Stomach (tissue), 8 donors: ENCODE measurements at regions not wholly inside any gene's neighbourhood (a gene's known extent, or its start where the extent isn't known, plus 50 kb on each side); places are given as distances from the start of the nearest gene placed in this dataset.

Source experiments
- DNase-seq, 2 donors: peaks; one replicate each; pipeline versions ENCODE4 v3.0.0 to v3.0.0-alpha.2; 2013 to 2019
- H3K27ac ChIP-seq, 5 donors: fragments of 200-600 bp in 4 of 5; sonication (generic) in 4 of 5; one replicate each; pipeline ENCODE4 v1.5.1; 2013 to 2019; ENCODE audit warnings: mild to moderate bottlenecking in 1 of 5, moderate library complexity in 1 of 5
- H3K27me3 ChIP-seq, 3 donors: fragments of 200-600 bp; sonication (generic); one replicate each; pipeline ENCODE4 v1.5.1; 2017 to 2019; ENCODE audit warnings: mixed run types in 1 of 3
- H3K36me3 ChIP-seq, 4 donors: fragments of 200-600 bp; sonication (generic); 1 replicate in 3 of 4; 2 replicates in 1 of 4; pipeline ENCODE4 v1.5.1; 2016 to 2019
- H3K4me1 ChIP-seq, 4 donors: fragments of 200-600 bp; sonication (generic); one replicate each; pipeline ENCODE4 v1.5.1; 2016 to 2019
- H3K4me3 ChIP-seq, 4 donors: fragments of 200-600 bp; sonication (generic) in 3 of 4; one replicate each; pipeline ENCODE4 v1.5.1; 2016 to 2019; ENCODE audit warnings: mild to moderate bottlenecking in 1 of 4
- H3K9me3 ChIP-seq, 4 donors: fragments of 200-600 bp; sonication (generic); one replicate each; pipeline ENCODE4 v1.5.1; 2016 to 2019
- EP300 ChIP-seq: sonication (generic); formaldehyde crosslinking; IDR thresholded peaks from one replicate; pipeline ENCODE4 v1.6.1; 2017; ENCODE audit warnings: antibody characterized with exemption
- POLR2A ChIP-seq, 4 donors: fragments of 450-650 bp; IDR thresholded peaks; one replicate each; pipeline ENCODE4 v1.6.1; 2016; ENCODE audit warnings: antibody characterized with exemption in 4 of 4, control low read depth in 2 of 4, mild to moderate bottlenecking in 1 of 4, moderate library complexity in 1 of 4
- POLR2AphosphoS5 ChIP-seq, 3 donors: sonication (generic); formaldehyde crosslinking; IDR thresholded peaks; one replicate each; pipeline ENCODE4 v1.6.1; 2016; ENCODE audit warnings: antibody characterized with exemption in 3 of 3
- WGBS, 5 donors: extraction: QIAGEN DNeasy Blood & Tissue Kit in 3 of 5; methylation state at CpG; one replicate each; pipeline versions ENCODE4 v1.1.5 to v1.1.7; 2013 to 2018; 5-methylcytosine and 5-hydroxymethylcytosine counted together
- intact Hi-C: fragments of 100-400 bp; cut with DNase I; formaldehyde crosslinking; loops from one replicate; pipeline ENCODE4 v1.15.1; 2023; ENCODE audit warnings: low total_unique reads
- TF ChIP-seq, protein P1 (sequence below), 7 experiments: fragments of 450-650 bp in 4 of 7; fragments of 200-600 bp in 3 of 7; sonication (generic) in 3 of 7; IDR thresholded peaks; one replicate each; pipeline ENCODE4 v1.5.1; 2016 to 2019; ENCODE audit warnings: antibody characterized with exemption in 7 of 7, control low read depth in 2 of 7, mild to moderate bottlenecking in 1 of 7
- donor health status: healthy with polysubstance abuse.
- donor health status: Bipolar disorder and iron deficiency.
- donor health status: healthy.

DNA sequence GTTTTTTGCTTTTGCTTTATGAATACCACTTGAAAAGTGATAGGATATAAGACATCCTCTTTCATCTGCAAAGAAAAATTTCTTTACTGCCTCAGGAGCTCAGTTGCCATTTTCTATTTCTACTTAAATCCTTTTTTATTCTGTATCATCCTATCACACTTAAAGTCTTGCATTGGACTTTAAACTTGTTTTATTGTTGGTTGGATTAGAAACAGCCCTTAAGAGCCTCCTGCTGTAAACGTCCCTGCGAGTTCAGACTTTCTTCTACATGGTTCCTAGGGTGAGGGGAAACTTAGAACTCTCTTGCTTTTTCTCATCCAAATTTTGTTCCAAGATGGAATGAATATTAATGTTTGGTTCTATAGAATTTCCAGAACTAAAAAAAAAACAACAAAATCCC lies 234.3 kb downstream of the JRKL start:
- Histone ChIP-seq H3K4me3 (no peak overlapping the region), H3K9me3 (peaks cover 0 to 20% (median 0%) of the 10 kb centered on the region in 4 donors), H3K36me3 (no peaks in the 10 kb centered on the region), H3K27ac (no peak overlapping the region), H3K27me3 (no peaks in the 10 kb centered on the region), H3K4me1 (no peaks in the 10 kb centered on the region)
- 47 to 68% (median 63%) methylated on average over 2 of the region's 2 CpGs for WGBS, 5 donors
- no peak for DNase-seq
- TF ChIP-seq EP300 (no peak), POLR2AphosphoS5 (IDR thresholded peaks at IDR 0.05) (no peak), POLR2A (IDR thresholded peaks at IDR 0.05) (no peak)
- TF ChIP-seq, protein P1, sequence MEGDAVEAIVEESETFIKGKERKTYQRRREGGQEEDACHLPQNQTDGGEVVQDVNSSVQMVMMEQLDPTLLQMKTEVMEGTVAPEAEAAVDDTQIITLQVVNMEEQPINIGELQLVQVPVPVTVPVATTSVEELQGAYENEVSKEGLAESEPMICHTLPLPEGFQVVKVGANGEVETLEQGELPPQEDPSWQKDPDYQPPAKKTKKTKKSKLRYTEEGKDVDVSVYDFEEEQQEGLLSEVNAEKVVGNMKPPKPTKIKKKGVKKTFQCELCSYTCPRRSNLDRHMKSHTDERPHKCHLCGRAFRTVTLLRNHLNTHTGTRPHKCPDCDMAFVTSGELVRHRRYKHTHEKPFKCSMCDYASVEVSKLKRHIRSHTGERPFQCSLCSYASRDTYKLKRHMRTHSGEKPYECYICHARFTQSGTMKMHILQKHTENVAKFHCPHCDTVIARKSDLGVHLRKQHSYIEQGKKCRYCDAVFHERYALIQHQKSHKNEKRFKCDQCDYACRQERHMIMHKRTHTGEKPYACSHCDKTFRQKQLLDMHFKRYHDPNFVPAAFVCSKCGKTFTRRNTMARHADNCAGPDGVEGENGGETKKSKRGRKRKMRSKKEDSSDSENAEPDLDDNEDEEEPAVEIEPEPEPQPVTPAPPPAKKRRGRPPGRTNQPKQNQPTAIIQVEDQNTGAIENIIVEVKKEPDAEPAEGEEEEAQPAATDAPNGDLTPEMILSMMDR (IDR thresholded peaks at IDR 0.05): no peak
- intact Hi-C loops: no loop called here

DNA sequence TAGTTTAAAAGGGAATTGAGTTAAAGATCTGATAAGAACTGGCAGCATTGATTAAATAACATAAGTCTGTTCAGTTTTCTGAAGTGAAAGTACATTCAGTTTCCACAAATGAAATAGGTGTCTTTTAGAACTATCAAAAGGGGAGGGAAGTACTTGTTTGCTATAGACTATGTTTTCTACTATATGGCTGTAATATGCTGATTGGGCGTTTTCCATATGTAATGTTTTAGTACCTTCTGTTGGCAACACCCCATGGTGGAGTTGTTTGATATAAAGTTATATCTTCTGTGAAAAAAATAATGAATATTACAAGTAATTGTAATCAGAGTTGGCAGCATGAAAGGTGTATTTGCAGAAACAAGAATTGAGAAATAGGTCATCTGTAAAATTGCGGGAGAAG lies 237.6 kb downstream of the JRKL start:
- no peaks in the 10 kb centered on the region for H3K27me3 ChIP-seq
- 62 to 82% (median 76%) methylated on average over 2 of the region's 2 CpGs for WGBS, 5 donors
- intact Hi-C loops: no loop called here

DNA sequence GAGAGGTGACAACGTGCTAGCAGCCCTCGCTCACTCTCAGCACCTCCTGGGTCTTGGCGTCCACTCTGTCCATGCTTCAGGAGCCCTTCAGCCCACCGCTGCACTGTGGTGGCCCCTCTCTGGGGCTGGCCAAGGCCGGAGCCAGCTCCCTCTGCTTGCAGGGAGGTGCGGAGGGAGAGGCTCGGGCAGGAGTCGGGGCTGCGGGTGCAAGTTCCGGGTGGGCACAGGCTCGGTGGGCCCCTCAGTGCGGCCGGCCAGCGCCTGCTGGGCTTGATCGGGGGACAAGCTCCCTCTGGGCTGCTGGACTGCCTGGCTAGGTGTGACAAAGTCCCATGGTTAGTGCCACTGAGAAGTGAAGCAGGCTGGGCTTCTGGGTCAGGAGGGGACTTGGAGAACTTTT lies 245.8 kb downstream of the JRKL start:
- DNase-seq: no peak
- 88 to 91% (median 90%) methylated on average over 5 to 15 of the region's 15 CpGs for WGBS, 5 donors
- TF ChIP-seq, protein P1 (IDR thresholded peaks at IDR 0.05): no peak
- TF ChIP-seq EP300 (no peak), POLR2AphosphoS5 (IDR thresholded peaks at IDR 0.05) (no peak), POLR2A (IDR thresholded peaks at IDR 0.05) (no peak)
- no peaks in the 10 kb centered on the region for H3K27me3 ChIP-seq
- intact Hi-C loops: no loop called here
- H3K4me3 ChIP-seq: no peak overlapping the region
- H3K9me3 ChIP-seq: peaks cover 0 to 17% (median 4%) of the 10 kb centered on the region in 4 donors
- no peaks in the 10 kb centered on the region for H3K4me1 ChIP-seq
- H3K27ac ChIP-seq: no peak overlapping the region
- no peaks in the 10 kb centered on the region for H3K36me3 ChIP-seq

More for the DNA sequence above, 237.6 kb downstream of the JRKL start:
- peaks cover 0 to 20% (median 0%) of the 10 kb centered on the region in 4 donors for H3K9me3 ChIP-seq
- no peaks in the 10 kb centered on the region for H3K4me1 ChIP-seq
- H3K4me3 ChIP-seq: no peak overlapping the region
- no peaks in the 10 kb centered on the region for H3K36me3 ChIP-seq
- H3K27ac ChIP-seq: no peak overlapping the region
- TF ChIP-seq POLR2AphosphoS5 (IDR thresholded peaks at IDR 0.05) (no peak), EP300 (no peak), POLR2A (IDR thresholded peaks at IDR 0.05) (no peak)
- TF ChIP-seq, protein P1 (IDR thresholded peaks at IDR 0.05): no peak
- no peak for DNase-seq

DNA sequence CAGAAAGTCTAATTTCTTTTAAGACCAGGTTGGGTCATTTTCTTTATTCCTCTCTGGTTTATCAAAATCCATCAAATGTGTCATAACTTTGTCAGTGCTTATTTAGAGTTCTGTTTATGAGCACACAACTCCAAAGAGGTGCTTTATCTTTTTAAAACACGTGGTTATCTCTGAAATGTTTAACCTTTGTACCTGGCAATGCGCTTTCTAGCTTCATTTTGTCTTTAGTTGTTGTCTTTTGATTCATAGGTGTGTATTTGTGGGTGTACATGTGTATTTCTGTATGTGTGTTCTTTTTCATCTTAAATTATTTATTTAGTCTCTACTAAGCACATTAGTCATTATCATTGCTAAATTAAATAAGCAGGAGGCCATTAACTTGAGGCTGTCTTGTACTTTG lies 251.4 kb downstream of the JRKL start:
- 30 to 45% (median 31%) methylated on average over 2 of the region's 2 CpGs for WGBS, 5 donors
- Histone ChIP-seq H3K4me3 (no peak overlapping the region), H3K9me3 (peaks cover 0 to 8% (median 3%) of the 10 kb centered on the region in 4 donors), H3K4me1 (no peaks in the 10 kb centered on the region), H3K27me3 (no peaks in the 10 kb centered on the region), H3K36me3 (no peaks in the 10 kb centered on the region), H3K27ac (no peak overlapping the region)
- TF ChIP-seq, protein P1 (IDR thresholded peaks at IDR 0.05): no peak
- no peak for TF ChIP-seq EP300
- TF ChIP-seq POLR2AphosphoS5 (IDR thresholded peaks at IDR 0.05): no peak
- TF ChIP-seq POLR2A (IDR thresholded peaks at IDR 0.05): no peak
- no peak for DNase-seq
- intact Hi-C loops: no loop called here
